Loucy (cell line): ENCODE measurements at regions not wholly inside any gene's neighbourhood (a gene's known extent, or its start where the extent isn't known, plus 50 kb on each side); places are given as distances from the start of the nearest gene placed in this dataset.

ENCODE experiments used
- H2AFZ ChIP-seq: fragments of 200-600 bp; sonication (generic); 2 replicates; pipeline ENCODE4 v1.6.0; 2016; ENCODE audit warnings: antibody characterized with exemption, mild to moderate bottlenecking, low read length, moderate library complexity
- H3F3A ChIP-seq: fragments of 200-600 bp; 2 replicates; pipeline ENCODE4 v1.6.0; 2016; ENCODE audit warnings: antibody characterized with exemption, low read depth, mild to moderate bottlenecking
- H3K27me3 ChIP-seq: fragments of 200-600 bp; sonication (generic); 2 replicates; pipeline ENCODE4 v1.6.1; 2014; ENCODE audit warnings: low read length, mild to moderate bottlenecking; ENCODE audit not compliant: insufficient read depth, poor library complexity, severe bottlenecking
- H3K36me3 ChIP-seq: fragments of 200-600 bp; sonication (generic); 2 replicates; pipeline ENCODE4 v1.6.1; 2016; ENCODE audit warnings: low read length; ENCODE audit not compliant: insufficient read depth
- H3K4me1 ChIP-seq: fragments of 200-600 bp; sonication (generic); 2 replicates; pipeline ENCODE4 v1.5.1; 2014; ENCODE audit warnings: low read length, mild to moderate bottlenecking; ENCODE audit not compliant: insufficient read depth, poor library complexity, severe bottlenecking
- H3K4me2 ChIP-seq: fragments of 200-600 bp; sonication (generic); 2 replicates; pipeline ENCODE4 v1.6.0; 2014; ENCODE audit warnings: antibody characterized with exemption, low read length, low read depth, mild to moderate bottlenecking; ENCODE audit not compliant: poor library complexity, severe bottlenecking
- H3K4me3 ChIP-seq: fragments of 200-600 bp; sonication (generic); 2 replicates; pipeline ENCODE4 v1.5.1; 2014; ENCODE audit warnings: low read length, mild to moderate bottlenecking, mixed read lengths; ENCODE audit not compliant: poor library complexity, severe bottlenecking
- H3K79me2 ChIP-seq: fragments of 200-600 bp; sonication (generic); 2 replicates; pipeline ENCODE4 v1.6.1; 2014; ENCODE audit warnings: low read length; ENCODE audit not compliant: insufficient read depth
- H3K9ac ChIP-seq: fragments of 200-600 bp; sonication (generic); 2 replicates; pipeline ENCODE4 v1.6.0; 2014; ENCODE audit warnings: mild to moderate bottlenecking, low read depth, low read length, moderate library complexity; ENCODE audit not compliant: poor library complexity, severe bottlenecking
- H3K9me2 ChIP-seq: fragments of 200-600 bp; sonication (generic); replicated peaks from 2 replicates; pipeline ENCODE4 v1.6.1; 2016; ENCODE audit warnings: low read depth, low read length, mixed read lengths
- H3K9me3 ChIP-seq: fragments of 200-600 bp; sonication (generic); 2 replicates; pipeline ENCODE4 v1.6.1; 2014; ENCODE audit warnings: mild to moderate bottlenecking, antibody characterized with exemption, low read length, low read depth; ENCODE audit not compliant: insufficient read depth
- H4K20me1 ChIP-seq: fragments of 200-600 bp; sonication (generic); 2 replicates; pipeline ENCODE4 v1.6.0; 2014; ENCODE audit warnings: antibody characterized with exemption, low read length, mild to moderate bottlenecking; ENCODE audit not compliant: insufficient read depth, poor library complexity, severe bottlenecking
- CTCF ChIP-seq: fragments of 200-600 bp; sonication (generic); conservative IDR thresholded peaks from 2 replicates; pipeline ENCODE4 v1.5.1; 2014; ENCODE audit warnings: mild to moderate bottlenecking, antibody characterized with exemption, low read length
- EZH2phosphoT487 ChIP-seq: fragments of 200-600 bp; IDR thresholded peaks from 2 replicates; pipeline ENCODE4 v1.6.1; 2018; ENCODE audit warnings: antibody characterized with exemption, mild to moderate bottlenecking, moderate library complexity, borderline replicate concordance

- H3K9me2 ChIP-seq: no peaks in the 10 kb centered on the region
- no peak for TF ChIP-seq EZH2phosphoT487
- TF ChIP-seq CTCF: no peak
- peaks cover 7% of the 10 kb centered on the region for H3K4me1 ChIP-seq
- H2AFZ ChIP-seq: no peak overlapping the region
- H3K27me3 ChIP-seq: no peaks in the 10 kb centered on the region
- H3K4me2 ChIP-seq: no peak overlapping the region
- H3F3A ChIP-seq: 0 out of 2 replicates have a peak, but pooled peaks cover 2% of the 10 kb centered on the region
- H3K9me3 ChIP-seq: no peaks in the 10 kb centered on the region
- no peaks in the 10 kb centered on the region for H3K36me3 ChIP-seq
- H3K79me2 ChIP-seq: no peaks in the 10 kb centered on the region
- H4K20me1 ChIP-seq: no peaks in the 10 kb centered on the region
- H3K9ac ChIP-seq: no peak overlapping the region
- H3K4me3 ChIP-seq: no peak overlapping the region
Observed at GRCh38 chr6:119661078-119661477, 311.5 kb upstream of the MAN1A1 start.

- no peaks in the 10 kb centered on the region for H3F3A ChIP-seq
- H2AFZ ChIP-seq: no peak overlapping the region
- no peak overlapping the region for H3K4me2 ChIP-seq
- H3K9me3 ChIP-seq: no peaks in the 10 kb centered on the region
- TF ChIP-seq EZH2phosphoT487 (no peak), CTCF (no peak)
- H3K4me3 ChIP-seq: no peak overlapping the region
- H3K27me3 ChIP-seq: no peaks in the 10 kb centered on the region
- H3K79me2 ChIP-seq: no peaks in the 10 kb centered on the region
- H3K4me1 ChIP-seq: peaks cover 5% of the 10 kb centered on the region
- H3K9ac ChIP-seq: no peak overlapping the region
- H4K20me1 ChIP-seq: no peaks in the 10 kb centered on the region
- no peaks in the 10 kb centered on the region for H3K9me2 ChIP-seq
- no peaks in the 10 kb centered on the region for H3K36me3 ChIP-seq
Observed at GRCh38 chr6:119658917-119659316, 309.4 kb upstream of the MAN1A1 start.

GRCh38 chr6:119655124-119655523 lies 305.6 kb upstream of the MAN1A1 start:
- Histone ChIP-seq H3K9me2 (no peaks in the 10 kb centered on the region), H3K4me2 (no peak overlapping the region), H3K36me3 (no peaks in the 10 kb centered on the region), H3K27me3 (no peaks in the 10 kb centered on the region), H3K4me3 (no peak overlapping the region), H3K9ac (no peak overlapping the region), H3K9me3 (no peaks in the 10 kb centered on the region), H3K79me2 (no peaks in the 10 kb centered on the region), H3F3A (no peaks in the 10 kb centered on the region), H2AFZ (no peak overlapping the region), H3K4me1 (peaks cover 19% of the 10 kb centered on the region), H4K20me1 (no peaks in the 10 kb centered on the region)
- TF ChIP-seq EZH2phosphoT487 (no peak), CTCF (no peak)
